RPMI7951 (cell line): ENCODE measurements at regions not wholly inside any gene's neighbourhood (a gene's known extent, or its start where the extent isn't known, plus 50 kb on each side); places are given as distances from the start of the nearest gene placed in this dataset.

Source experiments
- DNase-seq: peaks from one replicate; pipeline ENCODE4 v3.0.0-alpha.2; 2012; ENCODE audit warnings: low read depth

DNA sequence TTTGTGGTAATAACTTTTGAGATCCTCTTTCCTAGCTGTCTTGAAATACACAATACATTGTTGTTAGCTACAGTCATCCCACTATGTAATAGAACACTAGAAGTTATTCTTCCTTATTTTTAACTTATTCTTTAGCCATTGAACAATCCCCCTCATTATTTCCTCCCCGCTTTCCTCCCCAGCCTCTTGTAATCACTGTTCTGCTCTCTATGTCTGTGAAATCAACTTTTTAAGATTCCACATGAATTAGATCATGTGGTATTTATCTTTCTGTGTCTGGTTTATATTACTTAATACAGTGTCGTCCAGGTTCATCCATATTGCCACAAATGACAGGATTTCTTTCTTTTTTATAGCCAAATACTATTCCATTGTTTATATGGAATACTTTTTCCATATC, 72.9 kb downstream of the SLC10A2 start:
- DNase-seq: no peak

DNA sequence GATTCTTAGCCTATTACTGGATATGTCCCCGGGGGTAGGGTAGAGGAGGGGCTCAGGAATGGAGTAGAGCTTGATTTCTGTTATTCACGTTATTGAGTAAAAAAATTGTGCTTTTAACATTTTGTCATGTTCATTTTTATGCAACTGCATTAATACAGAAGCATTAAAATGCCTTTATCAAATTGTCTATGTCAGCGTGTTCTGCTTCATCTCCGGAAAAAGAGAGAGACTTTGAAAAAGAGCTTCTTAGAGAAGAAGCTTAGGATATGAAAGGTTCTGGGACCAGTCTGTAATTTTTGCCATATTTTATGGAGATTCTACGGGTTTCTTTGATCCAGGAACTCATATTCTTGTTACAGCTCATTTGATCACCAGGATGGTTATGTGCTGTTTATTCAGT, 82.0 kb downstream of the SLC10A2 start:
- DNase-seq: no peak

GRCh38 chr13:102983496-102983895, 82.7 kb downstream of the SLC10A2 start:
- DNase-seq: peak; percentile 72

GRCh38 chr13:102980331-102980982, 85.8 kb downstream of the SLC10A2 start:
- no peak for DNase-seq

GRCh38 chr13:102978168-102978567, 88.0 kb downstream of the SLC10A2 start:
- peak; percentile 42 for DNase-seq

- no peak for DNase-seq
Observed at GRCh38 chr13:102977471-102977870, 88.7 kb downstream of the SLC10A2 start.

DNA sequence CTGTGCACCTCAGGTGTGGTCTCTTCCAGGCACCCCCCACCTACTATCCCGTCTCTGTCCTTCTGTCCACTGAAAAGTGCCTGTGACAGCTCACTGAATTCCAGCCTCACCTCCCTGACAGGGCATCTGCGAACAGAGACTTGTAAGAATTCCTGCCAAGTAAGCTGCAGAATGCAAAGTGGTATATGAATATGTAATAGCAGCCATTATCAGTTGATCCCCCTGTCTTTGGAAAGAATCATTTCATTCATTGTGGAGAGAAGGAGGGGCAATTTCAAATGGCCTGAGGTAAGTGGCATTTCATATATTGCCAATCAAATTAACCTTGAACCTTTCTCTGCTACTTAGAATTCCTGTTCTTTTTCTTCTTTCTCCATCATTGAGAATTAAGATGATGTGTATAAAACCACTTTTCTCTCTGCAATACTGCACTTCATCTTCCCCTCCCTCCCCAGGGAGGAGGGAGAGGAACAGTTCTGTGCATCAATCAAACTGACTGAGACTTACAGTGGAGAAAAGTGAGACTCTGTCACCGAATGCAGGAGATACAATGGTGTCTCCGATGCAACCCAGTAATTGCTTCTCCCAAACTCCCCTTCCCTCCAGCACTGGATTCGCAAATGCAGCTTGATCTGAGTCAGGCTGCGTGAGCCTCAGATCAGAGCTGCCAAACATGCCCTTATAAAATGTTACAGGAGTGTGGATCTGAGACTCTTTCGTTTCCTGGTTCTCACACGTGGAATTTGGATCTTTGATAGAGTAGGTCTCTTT, 91.7 kb downstream of the SLC10A2 start:
- DNase-seq: no peak

DNA sequence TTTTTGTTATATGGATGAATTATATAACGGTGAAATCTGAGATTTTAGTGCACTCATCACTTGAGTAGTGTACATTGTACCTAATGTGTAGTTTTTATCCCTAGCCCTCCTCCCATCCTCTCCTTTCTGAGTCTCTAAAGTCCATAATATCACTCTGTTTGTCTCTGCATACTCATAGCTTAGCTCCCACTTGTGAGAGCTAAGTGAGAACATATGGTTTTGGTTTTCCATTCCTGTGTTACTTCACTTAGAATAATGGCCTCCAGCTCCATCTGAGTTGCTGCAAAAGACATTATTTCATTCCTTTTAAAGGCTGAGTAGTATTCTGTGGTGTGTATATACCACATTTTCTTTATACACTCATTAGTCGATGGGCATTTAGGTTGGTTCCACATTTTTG, 94.0 kb downstream of the SLC10A2 start:
- no peak for DNase-seq

DNA sequence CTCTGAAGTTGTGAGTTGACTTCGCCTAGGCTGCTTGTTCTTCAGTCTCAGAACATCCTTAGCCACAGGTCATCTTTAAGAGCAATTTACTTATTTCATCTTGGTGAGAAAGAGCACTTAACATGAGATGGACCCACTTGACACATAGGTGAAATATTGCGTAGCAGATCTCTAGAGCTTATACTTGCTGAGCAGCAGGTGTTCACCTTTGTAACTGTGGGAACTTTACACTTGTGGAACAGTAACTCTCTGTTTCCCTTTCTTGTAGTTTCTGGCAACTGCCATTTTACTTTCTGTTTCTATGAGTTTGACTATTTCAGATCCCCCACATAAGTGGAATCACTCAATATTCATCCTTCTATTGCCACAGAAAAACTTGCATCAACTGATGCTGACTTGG, 95.7 kb downstream of the SLC10A2 start:
- DNase-seq: no peak

DNA sequence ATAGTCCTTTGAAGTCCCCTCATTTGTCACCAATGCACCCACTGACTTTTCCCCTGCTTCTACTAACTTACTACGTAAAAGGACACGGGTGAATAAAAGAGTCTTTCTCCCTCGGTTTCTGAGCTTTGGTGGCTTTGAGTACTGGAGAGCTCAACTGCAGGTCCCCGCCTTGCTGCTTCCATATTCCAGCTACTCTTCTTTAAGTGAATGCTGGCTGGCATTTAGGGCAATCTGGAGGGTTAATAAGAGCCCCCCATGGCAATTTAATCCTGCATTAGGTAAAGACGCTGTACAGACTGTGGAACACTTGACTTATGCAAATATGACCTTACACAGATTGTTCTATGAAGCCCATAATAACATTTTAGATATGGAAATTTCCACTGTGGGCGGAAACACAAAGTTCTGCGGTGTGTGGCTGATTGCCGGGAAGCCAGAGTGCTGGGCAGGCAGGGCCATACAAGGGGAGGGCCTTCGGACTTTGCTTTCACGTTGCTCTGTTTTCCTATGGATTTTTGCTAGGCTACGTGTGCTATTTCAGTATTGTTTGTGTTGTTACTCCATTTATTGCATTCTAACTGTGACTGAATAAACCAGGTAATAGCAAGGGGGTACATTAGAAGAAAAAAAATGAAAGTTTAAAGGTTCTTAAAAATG, 97.5 kb downstream of the SLC10A2 start:
- no peak for DNase-seq

DNA sequence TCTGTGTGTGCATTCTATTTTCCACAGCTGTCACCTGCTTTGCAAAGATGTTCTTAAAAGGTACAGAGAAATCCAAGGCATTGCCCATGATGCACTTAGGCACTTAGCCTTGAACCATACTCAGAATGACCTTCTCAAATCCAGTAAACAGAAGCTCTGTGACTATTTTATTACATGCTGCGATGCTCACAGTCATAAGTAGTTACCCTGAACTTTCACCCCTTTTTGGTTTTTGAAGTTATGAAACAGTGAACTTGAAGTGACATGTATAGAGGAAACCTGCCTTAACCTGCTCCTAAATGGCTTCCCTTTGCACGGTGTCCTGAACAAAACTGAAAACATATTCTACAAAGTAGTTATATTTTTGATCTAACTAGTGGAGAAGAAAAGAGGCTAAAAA, 100.4 kb downstream of the SLC10A2 start:
- no peak for DNase-seq

- no peak for DNase-seq
Observed at GRCh38 chr13:102962430-102962829, 103.8 kb downstream of the SLC10A2 start.

DNA sequence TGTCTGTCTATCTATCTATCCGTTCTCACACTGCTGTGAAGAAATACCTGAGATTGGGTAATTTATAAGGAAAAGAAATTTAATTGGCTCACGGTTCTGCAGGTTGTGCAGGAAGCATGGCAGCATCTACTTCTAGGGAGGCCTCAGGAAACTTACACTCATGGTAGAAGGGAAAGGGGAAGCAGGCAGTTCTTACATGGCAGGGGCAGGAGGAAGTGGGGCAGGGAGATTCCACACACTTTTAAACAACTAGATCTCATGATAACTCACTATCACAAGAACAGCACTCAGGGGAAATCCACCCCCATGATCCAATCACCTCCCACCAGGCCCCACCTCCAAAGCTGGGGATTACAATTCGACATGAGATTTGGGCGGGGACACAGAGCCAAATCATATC, 105.3 kb downstream of the SLC10A2 start:
- DNase-seq: no peak

DNA sequence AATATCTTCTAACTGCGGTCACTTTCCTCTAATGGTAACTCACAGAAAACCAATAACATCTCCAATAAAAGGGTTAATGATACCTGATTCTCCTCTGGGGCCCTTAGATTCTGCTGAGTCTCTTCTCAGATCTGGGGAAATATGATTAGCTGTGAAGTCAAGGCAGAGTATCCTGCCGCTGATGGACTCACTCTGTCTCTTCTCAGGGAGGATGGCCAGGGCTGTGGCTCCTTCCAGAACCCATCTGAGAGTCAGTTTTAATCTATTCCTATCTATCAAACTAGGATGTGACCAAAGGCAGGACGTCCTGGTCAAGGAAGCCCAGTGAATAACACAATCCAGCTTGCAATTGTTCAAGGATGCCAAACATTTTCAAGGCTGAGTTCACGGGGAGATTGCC, 109.8 kb downstream of the SLC10A2 start:
- DNase-seq: no peak

- DNase-seq: no peak
Observed at GRCh38 chr13:102954350-102954749, 108.5 kb downstream of the ERCC5 start.

DNA sequence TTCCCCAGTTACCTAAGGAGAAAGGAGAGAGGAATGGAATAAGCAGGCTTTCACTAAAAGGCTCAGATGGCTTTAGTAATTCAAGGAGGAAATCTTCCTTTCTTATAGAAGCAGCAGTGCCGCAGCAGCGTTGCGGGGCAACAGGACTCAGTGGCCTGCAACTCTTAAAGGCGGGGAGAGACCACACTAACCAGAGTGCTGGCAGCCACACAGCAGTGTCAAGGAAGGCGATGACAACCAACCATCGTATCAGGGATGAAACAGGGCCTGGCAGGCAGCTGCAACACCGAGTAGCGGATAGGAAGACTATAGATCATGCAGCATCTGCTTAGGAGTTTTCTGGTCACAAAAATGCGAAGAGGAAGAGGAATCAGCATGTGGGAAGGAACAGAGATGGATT, 106.0 kb downstream of the ERCC5 start:
- no peak for DNase-seq

GRCh38 chr13:102947745-102948405, 102.0 kb downstream of the ERCC5 start:
- peak; percentile 8 for DNase-seq

DNA sequence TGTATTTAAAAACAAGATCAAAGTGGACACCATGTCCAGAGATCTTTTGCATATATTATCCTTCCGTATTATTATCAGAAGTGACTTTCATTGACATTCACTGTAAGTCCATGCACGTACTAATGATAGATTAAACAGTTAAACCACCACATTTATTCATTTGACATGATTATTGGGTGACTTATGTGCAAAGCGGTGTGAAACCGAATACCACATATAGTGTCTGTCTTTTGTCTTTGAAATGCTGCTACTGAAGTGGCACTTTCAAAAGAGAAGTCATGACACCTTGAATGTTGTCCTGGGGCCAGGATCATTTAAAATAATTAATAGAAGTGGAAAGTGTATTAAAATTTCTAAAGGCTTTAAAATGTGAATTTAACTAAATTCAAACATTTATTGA, 100.1 kb downstream of the ERCC5 start:
- no peak for DNase-seq

DNA sequence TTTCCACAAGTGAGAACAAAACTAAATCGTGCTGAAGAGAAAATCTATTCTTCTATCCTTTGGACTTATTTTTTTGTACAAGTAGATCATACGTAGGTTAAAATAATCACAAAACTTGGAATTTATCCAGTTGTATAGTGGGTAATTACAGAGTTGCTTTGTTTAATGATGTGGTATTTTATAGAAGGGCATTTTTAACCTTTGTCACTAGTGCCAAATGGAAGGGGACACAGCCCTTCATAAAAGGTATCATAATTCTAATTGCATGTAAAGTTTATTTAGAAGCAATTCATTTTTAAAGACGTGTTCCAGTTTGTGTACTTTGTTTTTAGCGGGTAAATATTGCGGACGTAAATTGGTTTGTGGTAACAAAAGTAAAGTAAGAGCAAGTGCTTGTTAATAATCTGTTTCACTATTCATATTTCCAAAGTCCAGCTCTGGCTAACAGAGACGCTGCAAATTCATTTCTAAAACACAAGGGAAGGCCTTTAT, 99.5 kb downstream of the ERCC5 start:
- no peak for DNase-seq

- DNase-seq: no peak
Observed at GRCh38 chr13:102944821-102945220, 99.0 kb downstream of the ERCC5 start.

- no peak for DNase-seq
Observed at GRCh38 chr13:102940770-102941169, 94.9 kb downstream of the ERCC5 start.

GRCh38 chr13:102940143-102940542, 94.3 kb downstream of the ERCC5 start:
- no peak for DNase-seq
